GM13976 (cell line): ENCODE measurements at regions not wholly inside any gene's neighbourhood (a gene's known extent, or its start where the extent isn't known, plus 50 kb on each side); places are given as distances from the start of the nearest gene placed in this dataset.

Experiments used
- DNase-seq: peaks from one replicate; pipeline ENCODE4 v3.0.0; 2012; ENCODE audit warnings: low spot score
- CTCF ChIP-seq: IDR thresholded peaks from 2 replicates; pipeline ENCODE4 v1.5.1; 2012; ENCODE audit warnings: borderline replicate concordance, mild to moderate bottlenecking; ENCODE audit not compliant: insufficient read depth; ENCODE audit errors: extremely low read depth, missing control alignments, control extremely low read depth
- in situ Hi-C: fragments of 300-500 bp; cut with MboI; formaldehyde crosslinking; loops from one replicate; pipeline ENCODE4 v1.12.0; 2022; ENCODE audit warnings: low sequenced_read_pairs, mixed read lengths, inconsistent platforms; ENCODE audit not compliant: unreplicated experiment

GRCh38 chr10:130859427-130859826 is 452.1 kb downstream of the TCERG1L start:
- no peak for TF ChIP-seq CTCF
- in situ Hi-C loops: no loop called here
- no peak for DNase-seq

- DNase-seq: no peak
- in situ Hi-C loops: no loop called here
Measured at GRCh38 chr10:130862122-130862521, 449.4 kb downstream of the TCERG1L start.

GRCh38 chr10:130862626-130863025 is 448.9 kb downstream of the TCERG1L start:
- in situ Hi-C loops: no loop called here
- DNase-seq: no peak
- TF ChIP-seq CTCF: no peak

More at GRCh38 chr10:130862122-130862521, 449.4 kb downstream of the TCERG1L start:
- TF ChIP-seq CTCF: no peak

GRCh38 chr10:130863044-130863443 is 448.5 kb downstream of the TCERG1L start:
- TF ChIP-seq CTCF: no peak
- in situ Hi-C loops: no loop called here
- DNase-seq: no peak

GRCh38 chr10:130864961-130865818 is 446.3 kb downstream of the TCERG1L start:
- no peak for DNase-seq
- in situ Hi-C loops: no loop called here
- no peak for TF ChIP-seq CTCF

GRCh38 chr10:130866857-130867256 is 444.7 kb downstream of the TCERG1L start:
- no peak for DNase-seq
- no peak for TF ChIP-seq CTCF
- in situ Hi-C loops: no loop called here
